ENCODE measurements at regions not wholly inside any gene's neighbourhood (a gene's known extent, or its start where the extent isn't known, plus 50 kb on each side); places are given as distances from the start of the nearest gene placed in this dataset.

- Mint-ChIP-seq H3K27me3 (ENCODE audit: low read depth) (no peaks in the 10 kb centered on the region), H3K36me3 (ENCODE audit: low read depth) (no peaks in the 10 kb centered on the region), H3K4me3 (no peak overlapping the region), H3K4me1 (peaks cover 8% of the 10 kb centered on the region), H3K9me3 (peaks cover 3% of the 10 kb centered on the region), H3K27ac (ENCODE audit: unreplicated experiment) (no peak overlapping the region)
- DNase-seq (ENCODE audit: low read depth, low spot score), result no peak
- no peak for TF ChIP-seq CTCF (conservative IDR thresholded peaks at IDR 0.05)
Measured at GRCh38 chr6:8329562-8329961, 105.8 kb downstream of the SLC35B3 start.

GRCh38 chr6:8325743-8326142 is 109.6 kb downstream of the SLC35B3 start:
- Mint-ChIP-seq H3K9me3 (peaks cover 3% of the 10 kb centered on the region), H3K4me1 (peaks cover 8% of the 10 kb centered on the region), H3K4me3 (no peak overlapping the region), H3K27ac (ENCODE audit: unreplicated experiment) (no peak overlapping the region), H3K36me3 (ENCODE audit: low read depth) (no peaks in the 10 kb centered on the region), H3K27me3 (ENCODE audit: low read depth) (no peaks in the 10 kb centered on the region)
- DNase-seq (ENCODE audit: low read depth, low spot score), result no peak
- no peak for TF ChIP-seq CTCF (conservative IDR thresholded peaks at IDR 0.05)

GRCh38 chr6:8322659-8323058 is 112.7 kb downstream of the SLC35B3 start:
- H3K4me1 Mint-ChIP-seq, result no peaks in the 10 kb centered on the region
- TF ChIP-seq CTCF (conservative IDR thresholded peaks at IDR 0.05), result no peak
- no peak overlapping the region for H3K4me3 Mint-ChIP-seq
- H3K27ac Mint-ChIP-seq (ENCODE audit: unreplicated experiment), result no peak overlapping the region
- H3K27me3 Mint-ChIP-seq (ENCODE audit: low read depth), result no peaks in the 10 kb centered on the region
- H3K9me3 Mint-ChIP-seq, result peaks cover 3% of the 10 kb centered on the region
- no peak for DNase-seq (ENCODE audit: low read depth, low spot score)
- H3K36me3 Mint-ChIP-seq (ENCODE audit: low read depth), result no peaks in the 10 kb centered on the region

- no peak for TF ChIP-seq CTCF (conservative IDR thresholded peaks at IDR 0.05)
- peaks cover 3% of the 10 kb centered on the region for H3K9me3 Mint-ChIP-seq
- H3K27me3 Mint-ChIP-seq (ENCODE audit: low read depth), result no peaks in the 10 kb centered on the region
- H3K27ac Mint-ChIP-seq (ENCODE audit: unreplicated experiment), result no peak overlapping the region
- H3K4me3 Mint-ChIP-seq, result no peak overlapping the region
- no peak for DNase-seq (ENCODE audit: low read depth, low spot score)
- H3K4me1 Mint-ChIP-seq, result no peaks in the 10 kb centered on the region
- no peaks in the 10 kb centered on the region for H3K36me3 Mint-ChIP-seq (ENCODE audit: low read depth)
Measured at GRCh38 chr6:8321671-8322404, 113.5 kb downstream of the SLC35B3 start.

- Mint-ChIP-seq H3K27ac (ENCODE audit: unreplicated experiment) (no peak overlapping the region), H3K4me1 (no peaks in the 10 kb centered on the region), H3K4me3 (no peak overlapping the region), H3K27me3 (ENCODE audit: low read depth) (no peaks in the 10 kb centered on the region), H3K36me3 (ENCODE audit: low read depth) (peaks cover 6% of the 10 kb centered on the region), H3K9me3 (peaks cover 15% of the 10 kb centered on the region)
- no peak for DNase-seq (ENCODE audit: low read depth, low spot score)
- TF ChIP-seq CTCF (conservative IDR thresholded peaks at IDR 0.05), result no peak
Measured at GRCh38 chr6:8315154-8315553, 120.2 kb downstream of the SLC35B3 start.
